NT2/D1 (cell line): ENCODE measurements at regions not wholly inside any gene's neighbourhood (a gene's known extent, or its start where the extent isn't known, plus 50 kb on each side); places are given as distances from the start of the nearest gene placed in this dataset.

Experiments used
- SUZ12 ChIP-seq: IDR thresholded peaks from 2 replicates; pipeline ENCODE4 v1.6.1; 2011; ENCODE audit not compliant: insufficient read length, insufficient read depth; ENCODE audit errors: extremely low read depth
- YY1 ChIP-seq: IDR thresholded peaks from 2 replicates; pipeline ENCODE4 v1.6.1; 2011; ENCODE audit not compliant: insufficient read length, insufficient read depth
- ZNF274 ChIP-seq: IDR thresholded peaks from 2 replicates; pipeline ENCODE4 v1.6.1; 2011; ENCODE audit warnings: mild to moderate bottlenecking, low read depth, low read length

- TF ChIP-seq YY1: no peak
- TF ChIP-seq ZNF274: no peak
- TF ChIP-seq SUZ12: no peak
Measured at GRCh38 chr6:6709106-6709505, 120.6 kb downstream of the LY86 start.
